HCT116 (cell line): ENCODE measurements at regions not wholly inside any gene's neighbourhood (a gene's known extent, or its start where the extent isn't known, plus 50 kb on each side); places are given as distances from the start of the nearest gene placed in this dataset.

Experiments used
- ATAC-seq: fragments of 200-7000 bp; cut with Tn5 transposase; 2 replicates; pipeline ENCODE4 v1.9.1; 2020; ENCODE audit warnings: mild to moderate bottlenecking, moderate library complexity
- BruUV-seq: library from RNA; stranded (reverse); fragments of 400-500 nt; replicated peaks from 2 replicates; lab custom pipeline; 2021; lab: Mats Ljungman, UMichigan
- CTCF ChIA-PET: fragments of 300-600 bp; sonication (Branson Sonifier 250); formaldehyde crosslinking; loops from one replicate; lab custom pipeline; 2021; ENCODE audit warnings: antibody characterized with exemption; lab: Charles Lee
- POLR2A ChIA-PET: fragments of 300-600, 350-600 bp; sonication (Branson Sonifier 250); formaldehyde crosslinking; loops from one replicate; lab custom pipeline; 2021; ENCODE audit warnings: antibody characterized with exemption; lab: Charles Lee
- RAD21 ChIA-PET, 2 experiments: fragments of 300-600 bp; sonication (Branson Sonifier 250); formaldehyde crosslinking; loops; one replicate each; lab custom pipeline; 2023; ENCODE audit warnings: low total read pairs in 2 of 2; ENCODE audit not compliant: uncharacterized antibody in 2 of 2, unreplicated experiment in 2 of 2, low non-redundant PET in 1 of 2; lab: Charles Lee
- DNase-seq: peaks from one replicate; pipeline ENCODE4 v3.0.0-alpha.2; 2010; ENCODE audit warnings: low read depth, low spot score
- H2AFZ ChIP-seq: fragments of 200-600 bp; shearing (Covaris generic), sonication (generic); 2 replicates; pipeline ENCODE4 v1.6.1; 2017; ENCODE audit warnings: low read depth, mixed run types, mixed read lengths, antibody characterized with exemption, low read length; ENCODE audit not compliant: poor library complexity, severe bottlenecking
- H3K27ac ChIP-seq: 2 replicates; pipeline ENCODE4 v1.5.1; 2012; ENCODE audit warnings: low read depth, low read length
- H3K27me3 ChIP-seq: fragments of 200-600 bp; sonication (generic); 2 replicates; pipeline ENCODE4 v1.6.1; 2016; ENCODE audit warnings: mixed run types, low read length, mixed read lengths; ENCODE audit not compliant: insufficient read depth
- H3K36me3 ChIP-seq, 2 experiments: fragments of 200-500 bp in 1 of 2; fragments of 200-600 bp in 1 of 2; sonication (Bioruptor generic) in 1 of 2; sonication (generic) in 1 of 2; 2 replicates each; pipeline versions ENCODE4 v1.5.1 to v1.6.1; 2014 to 2016; ENCODE audit warnings: low read length in 2 of 2, inconsistent platforms in 1 of 2, mixed read lengths in 1 of 2, mixed run types in 1 of 2; ENCODE audit not compliant: insufficient read depth in 2 of 2, control insufficient read depth in 1 of 2
- H3K4me1 ChIP-seq, 2 experiments: fragments of 200-600 bp in 1 of 2; sonication (generic) in 1 of 2; 2 replicates each; pipeline versions ENCODE4 v1.5.1 to v1.6.1; 2012 to 2017; ENCODE audit warnings: low read length in 2 of 2, inconsistent platforms in 1 of 2, mild to moderate bottlenecking in 1 of 2, mixed read lengths in 1 of 2, mixed run types in 1 of 2, moderate library complexity in 1 of 2; ENCODE audit not compliant: insufficient read depth in 2 of 2, control insufficient read depth in 1 of 2
- H3K4me2 ChIP-seq: fragments of 200-600 bp; sonication (generic); 2 replicates; pipeline ENCODE4 v1.6.1; 2017; ENCODE audit warnings: mixed run types, low read length, mixed read lengths
- H3K4me3 ChIP-seq, 2 experiments: fragments of 200-600 bp in 1 of 2; sonication (generic) in 1 of 2; replicated peaks in 1 of 2; 2 replicates each; pipeline ENCODE4 v1.5.1; 2011 to 2016; ENCODE audit warnings: low read length in 2 of 2, control low read depth in 1 of 2, low read depth in 1 of 2, mild to moderate bottlenecking in 1 of 2, mixed read lengths in 1 of 2, mixed run types in 1 of 2
- H3K79me2 ChIP-seq: fragments of 200-600 bp; sonication (generic); 2 replicates; pipeline ENCODE4 v1.6.1; 2017; ENCODE audit warnings: mild to moderate bottlenecking, mixed run types, low read length, moderate library complexity, mixed read lengths; ENCODE audit not compliant: insufficient read depth
- H3K9ac ChIP-seq: fragments of 200-600 bp; sonication (generic); 2 replicates; pipeline ENCODE4 v1.6.1; 2016; ENCODE audit warnings: low read length, mixed read lengths
- H3K9me2 ChIP-seq: fragments of 200-600 bp; sonication (generic), shearing (Covaris generic); 2 replicates; pipeline ENCODE4 v1.6.1; 2017; ENCODE audit warnings: mixed run types, mild to moderate bottlenecking, moderate library complexity; ENCODE audit not compliant: insufficient read depth
- H3K9me3 ChIP-seq, 2 experiments: fragments of 200-500 bp in 1 of 2; fragments of 200-600 bp in 1 of 2; sonication (Bioruptor generic) in 1 of 2; sonication (generic) in 1 of 2; 2 replicates each; pipeline ENCODE4 v1.6.1; 2014 to 2017; ENCODE audit warnings: low read length in 2 of 2, mixed read lengths in 2 of 2, inconsistent platforms in 1 of 2, low read depth in 1 of 2, mild to moderate bottlenecking in 1 of 2, mixed run types in 1 of 2, moderate library complexity in 1 of 2; ENCODE audit not compliant: control insufficient read depth in 1 of 2, insufficient read depth in 1 of 2
- H4K20me1 ChIP-seq: fragments of 200-600 bp; sonication (generic), shearing (Covaris generic); 2 replicates; pipeline ENCODE4 v1.6.1; 2017; ENCODE audit warnings: mixed run types, mild to moderate bottlenecking, moderate library complexity; ENCODE audit not compliant: insufficient read depth
- CBX3 ChIP-seq: IDR thresholded peaks from 2 replicates; pipeline ENCODE4 v1.6.1; 2012; ENCODE audit warnings: low read depth
- JUND ChIP-seq: IDR thresholded peaks from 2 replicates; pipeline ENCODE4 v1.6.1; 2012
- POLR2AphosphoS5 ChIP-seq: IDR thresholded peaks from 2 replicates; pipeline ENCODE4 v1.6.1; 2011; ENCODE audit warnings: mild to moderate bottlenecking, low read depth, low read length, moderate library complexity
- SIN3A ChIP-seq: IDR thresholded peaks from 2 replicates; pipeline ENCODE4 v1.6.1; 2012; ENCODE audit warnings: low read depth
- SP1 ChIP-seq: IDR thresholded peaks from 2 replicates; pipeline ENCODE4 v1.6.1; 2012; ENCODE audit warnings: low read depth
- SRF ChIP-seq: IDR thresholded peaks from 2 replicates; pipeline ENCODE4 v1.6.1; 2012; ENCODE audit warnings: low read depth
- ZFX ChIP-seq: fragments of 450-650 bp; IDR thresholded peaks from 2 replicates; pipeline ENCODE4 v1.6.1; 2017
- ZNF274 ChIP-seq: fragments of 200-500 bp; sonication (Bioruptor generic); IDR thresholded peaks from 2 replicates; pipeline ENCODE4 v1.6.1; 2014; ENCODE audit warnings: mild to moderate bottlenecking, low read depth, low read length, inconsistent platforms
- intact Hi-C: fragments of 100-400 bp; cut with micrococcal nuclease; formaldehyde crosslinking; loops from 2 replicates; pipeline ENCODE4 v1.10.0; 2022
- TF ChIP-seq, protein P1 (sequence below), 3 experiments: fragments of 200-600 bp in 1 of 3; sonication (generic) in 1 of 3; IDR thresholded peaks in 2 of 3; conservative IDR thresholded peaks in 1 of 3; 2 replicates each; pipeline ENCODE4 v1.5.1; 2012 to 2017; ENCODE audit warnings: low read depth in 2 of 3, low read length in 2 of 3, antibody characterized with exemption in 1 of 3, borderline replicate concordance in 1 of 3, control low read depth in 1 of 3, mild to moderate bottlenecking in 1 of 3, mixed read lengths in 1 of 3, mixed run types in 1 of 3, moderate library complexity in 1 of 3; ENCODE audit not compliant: insufficient read depth in 1 of 3
- TF ChIP-seq, protein P2 (sequence below): IDR thresholded peaks from 2 replicates; pipeline ENCODE4 v1.6.1; 2012; ENCODE audit warnings: low read depth
- TF ChIP-seq, protein P3 (sequence below): IDR thresholded peaks from 2 replicates; pipeline ENCODE4 v1.6.1; 2012

DNA sequence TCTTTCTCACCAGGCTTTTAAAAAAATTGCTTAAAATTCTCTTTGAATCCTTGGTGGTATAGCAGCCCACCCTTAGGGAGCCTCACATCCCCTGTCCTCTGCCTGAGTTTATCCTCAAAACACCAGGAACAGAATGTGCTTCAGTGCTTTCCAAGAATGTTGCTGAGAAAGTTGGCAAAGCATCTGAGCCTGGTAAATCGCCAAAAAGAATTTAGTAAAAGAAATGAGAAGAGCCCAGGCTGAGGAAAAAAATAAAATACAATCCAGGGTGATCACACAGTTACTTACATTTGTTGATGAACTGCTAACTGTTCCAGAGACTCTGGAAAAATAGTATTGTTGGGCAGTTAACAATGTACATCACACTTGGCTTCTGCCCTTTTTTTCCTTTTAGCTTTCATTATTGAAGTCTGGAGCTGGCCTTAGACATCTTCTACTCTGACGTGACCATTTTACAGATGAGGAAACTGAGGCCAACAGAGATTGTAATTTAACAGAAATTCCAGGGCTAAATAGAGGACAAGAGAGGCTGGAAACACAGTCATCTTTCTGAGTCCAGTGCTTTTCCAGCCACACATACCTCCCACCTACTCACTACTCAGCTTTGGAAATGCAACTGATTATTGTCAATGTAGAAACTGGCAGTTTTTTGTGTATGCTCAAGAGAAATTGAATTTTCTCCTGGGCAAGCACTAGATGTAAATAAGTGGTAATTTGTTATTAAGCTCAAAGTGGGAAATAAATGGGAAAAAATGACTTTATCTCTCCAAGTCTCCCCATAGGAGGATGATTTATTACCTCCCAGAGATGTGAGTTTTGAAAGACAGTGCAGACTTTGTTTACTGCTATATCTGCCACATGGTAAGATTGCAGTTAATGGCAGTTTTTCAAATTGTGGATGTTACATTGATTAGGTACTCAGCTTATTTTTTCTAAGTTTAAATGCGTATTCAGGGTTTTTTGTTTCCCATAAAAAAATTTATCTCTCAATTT is 86.7 kb upstream of the ALDH1A1 start:
- H3K79me2 ChIP-seq: no peaks in the 10 kb centered on the region

More for the DNA sequence above, 86.7 kb upstream of the ALDH1A1 start:
- Histone ChIP-seq H3K9me2 (no peaks in the 10 kb centered on the region), H3K9ac (no peak overlapping the region), H3K4me3 (no peak overlapping the region), H3K36me3 (no peaks in the 10 kb centered on the region), H3K27me3 (no peaks in the 10 kb centered on the region), H3K4me2 (no peak overlapping the region), H2AFZ (no peak overlapping the region), H3K4me1 (peaks cover 0 to 12% of the 10 kb centered on the region in 2 experiments; a peak in 2 of 4 replicates), H3K9me3 (no peaks in the 10 kb centered on the region), H3K27ac (no peak overlapping the region), H4K20me1 (no peaks in the 10 kb centered on the region)
- BruUV-seq: no TSS peak
- DNase-seq (no peak), ATAC-seq (no peak)
- ChIA-PET RAD21 (no interaction called here), POLR2A (no interaction called here), CTCF (no interaction called here)
- TF ChIP-seq SRF: no peak
- no peak for TF ChIP-seq ZNF274
- TF ChIP-seq, protein P1, sequence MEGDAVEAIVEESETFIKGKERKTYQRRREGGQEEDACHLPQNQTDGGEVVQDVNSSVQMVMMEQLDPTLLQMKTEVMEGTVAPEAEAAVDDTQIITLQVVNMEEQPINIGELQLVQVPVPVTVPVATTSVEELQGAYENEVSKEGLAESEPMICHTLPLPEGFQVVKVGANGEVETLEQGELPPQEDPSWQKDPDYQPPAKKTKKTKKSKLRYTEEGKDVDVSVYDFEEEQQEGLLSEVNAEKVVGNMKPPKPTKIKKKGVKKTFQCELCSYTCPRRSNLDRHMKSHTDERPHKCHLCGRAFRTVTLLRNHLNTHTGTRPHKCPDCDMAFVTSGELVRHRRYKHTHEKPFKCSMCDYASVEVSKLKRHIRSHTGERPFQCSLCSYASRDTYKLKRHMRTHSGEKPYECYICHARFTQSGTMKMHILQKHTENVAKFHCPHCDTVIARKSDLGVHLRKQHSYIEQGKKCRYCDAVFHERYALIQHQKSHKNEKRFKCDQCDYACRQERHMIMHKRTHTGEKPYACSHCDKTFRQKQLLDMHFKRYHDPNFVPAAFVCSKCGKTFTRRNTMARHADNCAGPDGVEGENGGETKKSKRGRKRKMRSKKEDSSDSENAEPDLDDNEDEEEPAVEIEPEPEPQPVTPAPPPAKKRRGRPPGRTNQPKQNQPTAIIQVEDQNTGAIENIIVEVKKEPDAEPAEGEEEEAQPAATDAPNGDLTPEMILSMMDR (IDR thresholded peaks at IDR 0.05 in 2 of 3, conservative IDR thresholded peaks at IDR 0.05 in 1 of 3; ENCODE audit: borderline replicate concordance in 1 of 3, insufficient read depth in 1 of 3, low read depth in 2 of 3, low read length in 2 of 3): no peak
- TF ChIP-seq, protein P2, sequence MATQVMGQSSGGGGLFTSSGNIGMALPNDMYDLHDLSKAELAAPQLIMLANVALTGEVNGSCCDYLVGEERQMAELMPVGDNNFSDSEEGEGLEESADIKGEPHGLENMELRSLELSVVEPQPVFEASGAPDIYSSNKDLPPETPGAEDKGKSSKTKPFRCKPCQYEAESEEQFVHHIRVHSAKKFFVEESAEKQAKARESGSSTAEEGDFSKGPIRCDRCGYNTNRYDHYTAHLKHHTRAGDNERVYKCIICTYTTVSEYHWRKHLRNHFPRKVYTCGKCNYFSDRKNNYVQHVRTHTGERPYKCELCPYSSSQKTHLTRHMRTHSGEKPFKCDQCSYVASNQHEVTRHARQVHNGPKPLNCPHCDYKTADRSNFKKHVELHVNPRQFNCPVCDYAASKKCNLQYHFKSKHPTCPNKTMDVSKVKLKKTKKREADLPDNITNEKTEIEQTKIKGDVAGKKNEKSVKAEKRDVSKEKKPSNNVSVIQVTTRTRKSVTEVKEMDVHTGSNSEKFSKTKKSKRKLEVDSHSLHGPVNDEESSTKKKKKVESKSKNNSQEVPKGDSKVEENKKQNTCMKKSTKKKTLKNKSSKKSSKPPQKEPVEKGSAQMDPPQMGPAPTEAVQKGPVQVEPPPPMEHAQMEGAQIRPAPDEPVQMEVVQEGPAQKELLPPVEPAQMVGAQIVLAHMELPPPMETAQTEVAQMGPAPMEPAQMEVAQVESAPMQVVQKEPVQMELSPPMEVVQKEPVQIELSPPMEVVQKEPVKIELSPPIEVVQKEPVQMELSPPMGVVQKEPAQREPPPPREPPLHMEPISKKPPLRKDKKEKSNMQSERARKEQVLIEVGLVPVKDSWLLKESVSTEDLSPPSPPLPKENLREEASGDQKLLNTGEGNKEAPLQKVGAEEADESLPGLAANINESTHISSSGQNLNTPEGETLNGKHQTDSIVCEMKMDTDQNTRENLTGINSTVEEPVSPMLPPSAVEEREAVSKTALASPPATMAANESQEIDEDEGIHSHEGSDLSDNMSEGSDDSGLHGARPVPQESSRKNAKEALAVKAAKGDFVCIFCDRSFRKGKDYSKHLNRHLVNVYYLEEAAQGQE: no peak
- no peak for TF ChIP-seq POLR2AphosphoS5
- no peak for TF ChIP-seq CBX3
- no peak for TF ChIP-seq JUND
- TF ChIP-seq SP1: no peak
- TF ChIP-seq ZFX: no peak
- TF ChIP-seq SIN3A: no peak
- TF ChIP-seq, protein P3, sequence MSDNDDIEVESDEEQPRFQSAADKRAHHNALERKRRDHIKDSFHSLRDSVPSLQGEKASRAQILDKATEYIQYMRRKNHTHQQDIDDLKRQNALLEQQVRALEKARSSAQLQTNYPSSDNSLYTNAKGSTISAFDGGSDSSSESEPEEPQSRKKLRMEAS: no peak
- intact Hi-C loops: no loop called here
